ENCODE measurements at regions not wholly inside any gene's neighbourhood (a gene's known extent, or its start where the extent isn't known, plus 50 kb on each side); places are given as distances from the start of the nearest gene placed in this dataset.

- no TSS peak for BruUV-seq (replicated peaks)
- ATAC-seq (ENCODE audit: low read depth) = no peak
- DNase-seq = no peak
- Histone ChIP-seq H2AK5ac (ENCODE audit: low read depth, low read length) (no peak overlapping the region), H3K14ac (replicated peaks; ENCODE audit: low read depth, low read length) (no peak overlapping the region), H4K8ac (ENCODE audit: low read depth in 2 of 2, low read length in 2 of 2) (no peak overlapping the region), H3K9ac (ENCODE audit: low read depth, low read length) (no peak overlapping the region), H2BK15ac (ENCODE audit: low read depth, low read length) (no peak overlapping the region), H3K4ac (ENCODE audit: low read depth, low read length) (no peak overlapping the region), H3K23ac (ENCODE audit: low read depth, low read length) (no peak overlapping the region), H2BK120ac (ENCODE audit: low read depth, low read length) (no peak overlapping the region), H3K18ac (ENCODE audit: low read depth, low read length) (no peak overlapping the region), H2AK9ac (replicated peaks; ENCODE audit: low read depth, low read length, poor library complexity) (no peak overlapping the region), H3K4me1 (ENCODE audit: control insufficient read depth, insufficient read depth, low read length) (no peaks in the 10 kb centered on the region), H3K27ac (ENCODE audit: insufficient read depth, low read length) (no peak overlapping the region), H4K20me1 (ENCODE audit: insufficient read depth, low read length) (no peaks in the 10 kb centered on the region), H4K91ac (ENCODE audit: insufficient read depth, low read depth, low read length) (no peak overlapping the region), H3K9me1 (ENCODE audit: insufficient read depth, low read length) (no peaks in the 10 kb centered on the region), H2AFZ (replicated peaks; ENCODE audit: low read length, poor library complexity) (no peak overlapping the region), H3K36me3 (ENCODE audit: control insufficient read depth, insufficient read depth, low read length) (no peaks in the 10 kb centered on the region), H2BK20ac (ENCODE audit: low read depth, low read length) (no peak overlapping the region), H3K9me3 (ENCODE audit: control insufficient read depth, insufficient read depth, low read length) (0 out of 2 replicates have a peak, but pooled peaks cover 2% of the 10 kb centered on the region), H3K27me3 (ENCODE audit: control insufficient read depth, insufficient read depth, low read length) (no peaks in the 10 kb centered on the region), H3K4me3 (ENCODE audit: insufficient read depth, low read depth, low read length) (no peak overlapping the region), H3K4me2 (ENCODE audit: low read depth, low read length) (no peak overlapping the region), H3K79me1 (ENCODE audit: low read depth in 1 of 2, low read length in 2 of 2) (no peaks in the 10 kb centered on the region), H2BK5ac (ENCODE audit: low read depth, low read length, poor library complexity, severe bottlenecking) (no peak overlapping the region), H4K5ac (ENCODE audit: low read depth, low read length) (no peak overlapping the region), H3K56ac (ENCODE audit: extremely low read depth, insufficient read depth, low read length) (no peak overlapping the region)
- ChIA-PET POLR2A (ENCODE audit: unreplicated experiment) (no interaction called here), CTCF (no interaction called here)
- no CpG with 5 or more reads among the region's 3 CpGs for WGBS, 2 experiments (ENCODE audit: extremely low coverage in 2 of 2, insufficient read length in 1 of 2)
- intact Hi-C loops (cut with micrococcal nuclease) = no loop called here
- TF ChIP-seq CHD1 (IDR thresholded peaks at IDR 0.05; ENCODE audit: low read depth, low read length) (no peak), NFE2L2 (IDR thresholded peaks at IDR 0.05; ENCODE audit: low read depth, low read length) (no peak), SMC3 (IDR thresholded peaks at IDR 0.05; ENCODE audit: low read depth, low read length) (no peak), CEBPB (IDR thresholded peaks at IDR 0.05; ENCODE audit: low read depth, low read length) (no peak), POLR2A (IDR thresholded peaks at IDR 0.05; ENCODE audit: low read depth, low read length) (no peak), USF2 (IDR thresholded peaks at IDR 0.05; ENCODE audit: low read depth, low read length) (no peak), RAD21 (IDR thresholded peaks at IDR 0.05; ENCODE audit: low read length) (no peak), BHLHE40 (IDR thresholded peaks at IDR 0.05; ENCODE audit: low read depth, low read length) (no peak), RCOR1 (IDR thresholded peaks at IDR 0.05; ENCODE audit: insufficient replicate concordance, low read length) (no peak), MAFK (IDR thresholded peaks at IDR 0.05; ENCODE audit: low read depth, low read length) (no peak), FOS (IDR thresholded peaks at IDR 0.05; ENCODE audit: low read depth, low read length) (no peak), CTCF (conservative IDR thresholded peaks at IDR 0.05; ENCODE audit: low read depth, low read length) (no peak), ELK1 (IDR thresholded peaks at IDR 0.05; ENCODE audit: borderline replicate concordance, low read depth, low read length) (no peak), MAZ (IDR thresholded peaks at IDR 0.05; ENCODE audit: borderline replicate concordance, low read depth, low read length) (no peak)
- dilution Hi-C loops (cut with HindIII; ENCODE audit: low sequenced_read_pairs, unreplicated experiment) = no loop called here
- in situ Hi-C loops (cut with MboI; ENCODE audit: low sequenced_read_pairs) = no loop called here
These were observed 741.3 kb upstream of the FZD8 start for GRCh38 chr10:36383349-36383748.

All from IMR-90 (cell line).